ENCODE measurements at regions not wholly inside any gene's neighbourhood (a gene's known extent, or its start where the extent isn't known, plus 50 kb on each side); places are given as distances from the start of the nearest gene placed in this dataset.

- TF ChIP-seq, protein P1, sequence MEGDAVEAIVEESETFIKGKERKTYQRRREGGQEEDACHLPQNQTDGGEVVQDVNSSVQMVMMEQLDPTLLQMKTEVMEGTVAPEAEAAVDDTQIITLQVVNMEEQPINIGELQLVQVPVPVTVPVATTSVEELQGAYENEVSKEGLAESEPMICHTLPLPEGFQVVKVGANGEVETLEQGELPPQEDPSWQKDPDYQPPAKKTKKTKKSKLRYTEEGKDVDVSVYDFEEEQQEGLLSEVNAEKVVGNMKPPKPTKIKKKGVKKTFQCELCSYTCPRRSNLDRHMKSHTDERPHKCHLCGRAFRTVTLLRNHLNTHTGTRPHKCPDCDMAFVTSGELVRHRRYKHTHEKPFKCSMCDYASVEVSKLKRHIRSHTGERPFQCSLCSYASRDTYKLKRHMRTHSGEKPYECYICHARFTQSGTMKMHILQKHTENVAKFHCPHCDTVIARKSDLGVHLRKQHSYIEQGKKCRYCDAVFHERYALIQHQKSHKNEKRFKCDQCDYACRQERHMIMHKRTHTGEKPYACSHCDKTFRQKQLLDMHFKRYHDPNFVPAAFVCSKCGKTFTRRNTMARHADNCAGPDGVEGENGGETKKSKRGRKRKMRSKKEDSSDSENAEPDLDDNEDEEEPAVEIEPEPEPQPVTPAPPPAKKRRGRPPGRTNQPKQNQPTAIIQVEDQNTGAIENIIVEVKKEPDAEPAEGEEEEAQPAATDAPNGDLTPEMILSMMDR (IDR thresholded peaks at IDR 0.05) = no peak
- no peak for TF ChIP-seq POLR2A (IDR thresholded peaks at IDR 0.05)
These were observed 533.4 kb downstream of the MATN1 start for GRCh38 chr1:30189818-30190500.
